Dermis microvascular lymphatic vessel endothelial cell (primary cell): ENCODE measurements at regions not wholly inside any gene's neighbourhood (a gene's known extent, or its start where the extent isn't known, plus 50 kb on each side); places are given as distances from the start of the nearest gene placed in this dataset.

Experiments
- DNase-seq, 2 donors: peaks; one replicate each; pipeline versions ENCODE4 v3.0.0 to v3.0.0-alpha.2; 2010; ENCODE audit warnings: low read depth in 2 of 2

- no peak for DNase-seq
Observed at GRCh38 chr3:180092889-180093288, 56.2 kb upstream of the PEX5L start.

GRCh38 chr3:180093535-180093934 is 56.8 kb upstream of the PEX5L start:
- DNase-seq, result no peak

- DNase-seq, result no peak
Observed at GRCh38 chr3:180097626-180098025, 60.9 kb upstream of the PEX5L start.

- no peak for DNase-seq
Observed at GRCh38 chr3:180102134-180102533, 65.4 kb upstream of the PEX5L start.

- no peak for DNase-seq
Observed at GRCh38 chr3:180102604-180103003, 65.9 kb upstream of the PEX5L start.

- DNase-seq, result no peak
Observed at GRCh38 chr3:180116203-180116602, 79.5 kb upstream of the PEX5L start.

GRCh38 chr3:180116658-180117057 is 79.9 kb upstream of the PEX5L start:
- no peak for DNase-seq

- DNase-seq, result no peak
Observed at GRCh38 chr3:180117381-180118163, 80.8 kb upstream of the PEX5L start.

GRCh38 chr3:180119567-180119966 is 82.8 kb upstream of the PEX5L start:
- DNase-seq, result no peak

GRCh38 chr3:180123928-180124327 is 87.2 kb upstream of the PEX5L start:
- no peak for DNase-seq

GRCh38 chr3:180131169-180131568 is 94.4 kb upstream of the PEX5L start:
- DNase-seq, result no peak

- no peak for DNase-seq
Observed at GRCh38 chr3:180135101-180135500, 98.4 kb upstream of the PEX5L start.

- DNase-seq, result no peak
Observed at GRCh38 chr3:180138871-180139270, 102.1 kb upstream of the PEX5L start.

GRCh38 chr3:180142041-180142440 is 105.3 kb upstream of the PEX5L start:
- no peak for DNase-seq

GRCh38 chr3:180142472-180142871 is 105.7 kb upstream of the PEX5L start:
- no peak for DNase-seq

GRCh38 chr3:180161770-180162169 is 125.0 kb upstream of the PEX5L start:
- no peak for DNase-seq

- DNase-seq, result no peak
Observed at GRCh38 chr3:180175572-180175971, 138.8 kb upstream of the PEX5L start.

GRCh38 chr3:180176059-180176458 is 139.3 kb upstream of the PEX5L start:
- DNase-seq, result no peak

- DNase-seq, result no peak
Observed at GRCh38 chr3:180177255-180177654, 140.5 kb upstream of the PEX5L start.

- DNase-seq, result no peak
Observed at GRCh38 chr3:180179562-180179961, 142.8 kb upstream of the PEX5L start.

- no peak for DNase-seq
Observed at GRCh38 chr3:180180795-180181194, 144.1 kb upstream of the PEX5L start.

GRCh38 chr3:180181387-180181786 is 144.7 kb upstream of the PEX5L start:
- DNase-seq, result no peak

- no peak for DNase-seq
Observed at GRCh38 chr3:180183346-180183745, 146.6 kb upstream of the PEX5L start.

- DNase-seq, result no peak
Observed at GRCh38 chr3:180184816-180185215, 148.1 kb upstream of the PEX5L start.
